Endothelial cell of umbilical vein (primary cell): ENCODE measurements at regions not wholly inside any gene's neighbourhood (a gene's known extent, or its start where the extent isn't known, plus 50 kb on each side); places are given as distances from the start of the nearest gene placed in this dataset.

ENCODE experiments used
- BruUV-seq: library from RNA; stranded (reverse); fragments of 400-500 nt; replicated peaks from 2 replicates; lab custom pipeline; 2021; lab: Mats Ljungman, UMichigan
- CTCF ChIA-PET: fragments of 300-600, 350-600 bp; sonication (Branson Sonifier 250); formaldehyde crosslinking; loops from one replicate; lab custom pipeline; 2021; ENCODE audit warnings: antibody characterized with exemption, inconsistent platforms; lab: Charles Lee
- POLR2A ChIA-PET: fragments of 300-600, 350-600 bp; sonication (Branson Sonifier 250); formaldehyde crosslinking; loops from one replicate; lab custom pipeline; 2021; ENCODE audit warnings: antibody characterized with exemption, inconsistent platforms; lab: Charles Lee
- DNase-seq: peaks from one replicate; pipeline ENCODE4 v3.0.0-alpha.2; 2011; ENCODE audit warnings: low read depth, low spot score
- FAIRE-seq: peaks from 2 replicates; lab custom pipeline; 2011; peaks lifted over from hg19 to GRCh38; lab: Jason Lieb, UNC
- H2AFZ ChIP-seq: 2 replicates; pipeline ENCODE4 v1.6.0; 2012; ENCODE audit warnings: low read depth, low read length, control low read depth, inconsistent platforms
- H3K27ac ChIP-seq: 2 replicates; pipeline ENCODE4 v1.5.1; 2011; ENCODE audit warnings: low read depth, mild to moderate bottlenecking, control low read depth, low read length, moderate library complexity; ENCODE audit not compliant: insufficient read depth
- H3K27me3 ChIP-seq, 2 experiments: 2 replicates each; pipeline versions ENCODE4 v1.6.0 to v1.6.1; 2011; ENCODE audit warnings: low read length in 2 of 2, mixed read lengths in 1 of 2; ENCODE audit not compliant: control insufficient read depth in 2 of 2, insufficient read depth in 2 of 2
- H3K36me3 ChIP-seq, 2 experiments: 2 replicates in 1 of 2; 3 replicates in 1 of 2; pipeline ENCODE4 v1.5.1; 2011; ENCODE audit warnings: low read length in 2 of 2, mild to moderate bottlenecking in 1 of 2, moderate library complexity in 1 of 2; ENCODE audit not compliant: control insufficient read depth in 2 of 2, insufficient read depth in 2 of 2; ENCODE audit errors: extremely low read depth in 1 of 2
- H3K4me1 ChIP-seq: 3 replicates; pipeline ENCODE4 v1.5.1; 2011; ENCODE audit warnings: mild to moderate bottlenecking, low read length; ENCODE audit not compliant: control insufficient read depth, insufficient read depth; ENCODE audit errors: extremely low read depth
- H3K4me2 ChIP-seq: 2 replicates; pipeline ENCODE4 v1.6.1; 2011; ENCODE audit warnings: low read length, control low read depth, mixed read lengths; ENCODE audit not compliant: insufficient read depth
- H3K4me3 ChIP-seq, 3 experiments: fragments of 200-600 bp in 1 of 3; sonication (generic), shearing (Covaris generic) in 1 of 3; replicated peaks in 1 of 3; 2 replicates each; pipeline ENCODE4 v1.5.1; 2011 to 2016; ENCODE audit warnings: control low read depth in 3 of 3, low read length in 3 of 3, mild to moderate bottlenecking in 2 of 3, inconsistent platforms in 1 of 3, low read depth in 1 of 3, moderate library complexity in 1 of 3; ENCODE audit not compliant: insufficient read depth in 1 of 3
- H3K79me2 ChIP-seq: 2 replicates; pipeline ENCODE4 v1.6.0; 2012; ENCODE audit warnings: low read length, inconsistent platforms; ENCODE audit not compliant: control insufficient read depth, insufficient read depth
- H3K9ac ChIP-seq: replicated peaks from 2 replicates; pipeline ENCODE3; 2011; ENCODE audit warnings: low read length, control low read depth; ENCODE audit not compliant: insufficient read depth; ENCODE audit errors: extremely low read depth
- H3K9me1 ChIP-seq: replicated peaks from 3 replicates; pipeline ENCODE4 v1.6.0; 2011; ENCODE audit warnings: mild to moderate bottlenecking, low read length; ENCODE audit not compliant: control insufficient read depth, insufficient read depth; ENCODE audit errors: extremely low read depth
- H3K9me3 ChIP-seq: replicated peaks from 2 replicates; pipeline ENCODE4 v1.5.1; 2012; ENCODE audit warnings: low read length, inconsistent platforms; ENCODE audit not compliant: control insufficient read depth, insufficient read depth
- H4K20me1 ChIP-seq: replicated peaks from 2 replicates; pipeline ENCODE3; 2011; ENCODE audit warnings: mild to moderate bottlenecking, low read length; ENCODE audit not compliant: control insufficient read depth, insufficient read depth; ENCODE audit errors: extremely low read depth
- CTCF ChIP-seq, 2 donors: IDR thresholded peaks; 1 replicate in 1 of 2; 2 replicates in 1 of 2; pipeline ENCODE4 v1.5.1; 2011; ENCODE audit warnings: low read length in 2 of 2, mild to moderate bottlenecking in 2 of 2, moderate library complexity in 2 of 2, control low read depth in 1 of 2, inconsistent platforms in 1 of 2, low read depth in 1 of 2; ENCODE audit not compliant: insufficient read depth in 1 of 2; ENCODE audit errors: extremely low read depth in 1 of 2
- EZH2 ChIP-seq: IDR thresholded peaks from 2 replicates; pipeline ENCODE4 v1.6.1; 2012; ENCODE audit warnings: borderline replicate concordance, low read depth, mild to moderate bottlenecking, moderate library complexity, low read length, inconsistent platforms; ENCODE audit not compliant: severe bottlenecking
- GATA2 ChIP-seq: IDR thresholded peaks from 2 replicates; pipeline ENCODE4 v1.7.0; 2011; ENCODE audit warnings: low read depth, mild to moderate bottlenecking, moderate library complexity, mixed read lengths, low read length; ENCODE audit not compliant: insufficient read length, insufficient read depth
- MAX ChIP-seq: IDR thresholded peaks from 2 replicates; pipeline ENCODE4 v1.6.1; 2011; ENCODE audit not compliant: insufficient read depth, insufficient read length
- POLR2A ChIP-seq: IDR thresholded peaks from 2 replicates; pipeline ENCODE4 v1.6.1; 2012; ENCODE audit warnings: low read depth, mild to moderate bottlenecking, control low read depth, low read length
- POLR2AphosphoS5 ChIP-seq: IDR thresholded peaks from 2 replicates; pipeline ENCODE4 v1.6.1; 2012; ENCODE audit warnings: low read depth, mild to moderate bottlenecking, control low read depth, low read length, moderate library complexity; ENCODE audit not compliant: insufficient read depth
- dilution Hi-C: fragments of 300-500 bp; cut with MboI; formaldehyde crosslinking; loops from one replicate; pipeline ENCODE4 v1.15.0; 2019; ENCODE audit warnings: low sequenced_read_pairs; ENCODE audit not compliant: extremely low pct_ligation_motif_present
- intact Hi-C: fragments of 100-400 bp; cut with micrococcal nuclease; formaldehyde crosslinking; loops from one replicate; pipeline ENCODE4 v1.10.0; 2022

GRCh38 chr18:60189856-60190255 is 182.7 kb downstream of the MC4R start:
- FAIRE-seq: no peak
- ChIA-PET POLR2A (no interaction called here), CTCF (no interaction called here)
- no peak overlapping the region for H3K9ac ChIP-seq
- intact Hi-C loops (no loop called here), dilution Hi-C loops (no loop called here)
- TF ChIP-seq MAX: no peak
- no peak for TF ChIP-seq POLR2A
- no peak for TF ChIP-seq CTCF (IDR thresholded peaks at IDR 0.05; ENCODE audit: extremely low read depth in 1 of 2, insufficient read depth in 1 of 2, low read depth in 1 of 2, low read length in 2 of 2)
- no peak for TF ChIP-seq POLR2AphosphoS5
- no peak for TF ChIP-seq EZH2
- no peaks in the 10 kb centered on the region for H3K79me2 ChIP-seq
- H2AFZ ChIP-seq: no peak overlapping the region
- no peak overlapping the region for H3K4me2 ChIP-seq
- H3K4me1 ChIP-seq: no peaks in the 10 kb centered on the region
- DNase-seq: no peak
- no peaks in the 10 kb centered on the region for H3K27me3 ChIP-seq
- H3K36me3 ChIP-seq: no peaks in the 10 kb centered on the region
- H3K4me3 ChIP-seq: no peak overlapping the region
- H3K9me1 ChIP-seq: no peaks in the 10 kb centered on the region
- BruUV-seq: no TSS peak
- H3K27ac ChIP-seq: no peak overlapping the region
- H4K20me1 ChIP-seq: no peaks in the 10 kb centered on the region
- no peaks in the 10 kb centered on the region for H3K9me3 ChIP-seq

- intact Hi-C loops: no loop called here
- Histone ChIP-seq H3K4me1 (no peaks in the 10 kb centered on the region), H3K36me3 (no peaks in the 10 kb centered on the region), H4K20me1 (no peaks in the 10 kb centered on the region), H3K9me1 (no peaks in the 10 kb centered on the region), H3K4me2 (no peak overlapping the region), H2AFZ (no peak overlapping the region), H3K9me3 (no peaks in the 10 kb centered on the region), H3K27ac (no peak overlapping the region), H3K79me2 (no peaks in the 10 kb centered on the region), H3K27me3 (no peaks in the 10 kb centered on the region), H3K4me3 (no peak overlapping the region), H3K9ac (no peak overlapping the region)
- TF ChIP-seq POLR2A: no peak
- no peak for TF ChIP-seq EZH2
- TF ChIP-seq MAX: no peak
- no peak for TF ChIP-seq GATA2
- no peak for DNase-seq
- CTCF ChIA-PET: no interaction called here
- POLR2A ChIA-PET: no interaction called here
- no peak for FAIRE-seq
- no TSS peak for BruUV-seq
- dilution Hi-C loops: no loop called here
Measured at GRCh38 chr18:60188958-60189357, 183.6 kb downstream of the MC4R start.
